ENCODE measurements at regions not wholly inside any gene's neighbourhood (a gene's known extent, or its start where the extent isn't known, plus 50 kb on each side); places are given as distances from the start of the nearest gene placed in this dataset.
"Not testable (repeated sequence)": the region's sequence is repeated elsewhere in the genome, so short reads cannot be mapped to it uniquely, and the experiment has no call there.

DNA sequence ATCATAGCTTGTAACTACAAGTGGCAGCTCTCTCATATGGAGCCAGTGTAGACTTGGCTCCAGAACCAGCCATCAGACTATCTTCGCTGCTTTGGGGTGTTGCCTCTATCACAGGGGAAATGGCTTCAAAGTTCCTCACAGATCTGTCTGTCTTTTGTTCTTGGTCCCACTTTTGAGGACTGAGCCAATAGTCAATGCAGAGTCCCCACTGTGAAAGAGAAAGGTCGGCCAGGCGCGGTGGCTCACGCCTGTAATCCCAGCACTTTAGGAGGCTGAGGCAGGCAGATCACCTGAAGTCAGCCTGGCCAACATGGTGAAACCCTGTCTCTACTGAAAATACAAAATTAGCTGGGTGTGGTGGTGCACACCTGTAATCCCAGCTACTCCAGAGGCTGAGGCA, 86.9 kb upstream of the FZD7 start:
- not testable (repeated sequence) for DNase-seq

- DNase-seq: no peak
Observed at GRCh38 chr2:201947287-201947686, 86.4 kb upstream of the FZD7 start.

DNA sequence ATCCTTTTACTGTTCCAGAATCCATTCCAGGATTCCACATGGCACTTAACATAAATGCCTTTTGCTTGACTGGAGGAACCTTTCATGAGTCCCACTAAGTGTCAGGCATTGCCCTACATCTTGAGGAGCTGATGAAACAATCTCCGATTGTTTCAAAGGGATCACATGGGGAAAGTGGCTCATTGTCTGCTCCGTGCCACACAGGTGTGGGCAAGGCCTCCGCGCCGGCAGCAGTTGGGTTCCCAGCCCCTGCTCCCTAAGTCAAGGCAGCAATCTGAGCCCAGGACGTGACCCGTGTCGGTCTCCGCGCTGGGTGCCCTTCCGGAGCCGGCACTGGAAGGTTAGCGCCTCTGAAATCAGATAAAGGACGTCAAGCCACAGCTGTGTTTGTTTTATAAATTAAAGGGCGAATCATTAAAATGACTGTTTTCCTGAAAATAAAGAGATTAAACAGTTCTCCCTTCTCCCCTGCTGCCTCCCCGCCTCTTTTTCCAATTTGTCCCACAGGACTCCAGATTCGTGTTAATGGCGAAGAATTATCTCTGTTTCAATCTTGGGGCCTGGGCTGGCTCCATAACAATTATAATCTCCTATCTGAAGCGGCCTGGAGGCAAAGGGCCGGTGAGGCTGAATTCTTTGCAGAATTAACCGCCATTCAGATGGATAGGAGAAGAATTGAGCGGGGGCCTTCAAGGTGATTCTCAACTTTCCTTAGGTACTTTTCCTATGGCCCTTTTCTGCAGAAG, 84.3 kb upstream of the FZD7 start:
- DNase-seq: peak; percentile 45

DNA sequence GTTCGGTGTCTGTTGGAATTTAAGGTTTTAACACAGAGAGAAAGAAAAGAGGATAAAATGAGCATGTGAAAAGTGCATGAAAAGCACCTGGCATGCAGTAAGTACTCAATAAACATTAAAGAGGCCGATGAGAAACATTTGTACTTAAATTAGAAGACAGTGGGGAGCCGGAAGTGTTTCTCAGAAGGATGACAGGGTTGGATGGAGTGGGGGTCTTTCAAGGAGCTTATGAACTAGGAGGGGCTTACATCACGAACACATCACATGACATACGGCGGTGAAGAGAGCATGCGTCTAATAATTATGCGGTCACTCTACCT, 83.8 kb upstream of the FZD7 start:
- DNase-seq: no peak

GRCh38 chr2:201950606-201951005, 83.0 kb upstream of the FZD7 start:
- peak; percentile 41 for DNase-seq

DNA sequence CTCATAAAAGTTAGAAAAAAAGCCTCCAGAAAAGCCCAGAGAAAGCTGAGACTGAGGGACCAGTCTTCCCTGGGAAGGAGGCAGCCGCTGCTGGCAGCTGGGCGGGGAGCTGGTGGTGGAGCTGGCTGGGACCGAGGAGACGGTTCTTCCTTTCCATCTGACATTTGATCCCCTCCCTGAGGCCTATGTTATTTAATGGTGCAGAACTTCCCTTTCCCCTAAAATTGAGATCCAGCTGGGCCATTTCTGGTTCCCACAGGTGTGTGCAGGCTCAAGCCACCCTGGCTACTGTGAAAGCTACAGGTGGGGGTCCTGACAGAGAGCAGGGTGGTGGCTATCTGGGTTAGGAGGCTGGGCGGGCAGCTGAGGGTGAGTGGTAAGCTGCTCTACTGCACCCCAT, 81.5 kb upstream of the FZD7 start:
- no peak for DNase-seq

DNA sequence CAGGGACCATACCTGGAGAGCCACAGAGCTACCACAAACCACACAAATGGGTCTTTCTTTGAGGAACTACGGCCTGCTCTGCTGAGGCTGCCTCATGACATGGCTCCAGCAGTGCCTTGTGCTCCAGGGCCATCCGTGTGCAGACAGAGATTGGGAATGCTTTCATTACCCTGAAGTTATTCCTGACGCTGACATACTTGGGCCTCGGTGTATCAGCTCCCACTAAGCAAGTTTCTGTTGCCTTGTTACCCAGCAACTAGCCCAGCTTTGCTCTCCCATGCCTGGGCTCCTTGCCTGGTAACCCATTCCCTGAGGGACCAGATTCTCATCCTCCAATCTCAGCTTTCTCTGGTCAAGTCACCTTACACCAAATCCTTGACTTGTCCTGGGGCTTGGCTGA, 80.3 kb upstream of the FZD7 start:
- no peak for DNase-seq

DNA sequence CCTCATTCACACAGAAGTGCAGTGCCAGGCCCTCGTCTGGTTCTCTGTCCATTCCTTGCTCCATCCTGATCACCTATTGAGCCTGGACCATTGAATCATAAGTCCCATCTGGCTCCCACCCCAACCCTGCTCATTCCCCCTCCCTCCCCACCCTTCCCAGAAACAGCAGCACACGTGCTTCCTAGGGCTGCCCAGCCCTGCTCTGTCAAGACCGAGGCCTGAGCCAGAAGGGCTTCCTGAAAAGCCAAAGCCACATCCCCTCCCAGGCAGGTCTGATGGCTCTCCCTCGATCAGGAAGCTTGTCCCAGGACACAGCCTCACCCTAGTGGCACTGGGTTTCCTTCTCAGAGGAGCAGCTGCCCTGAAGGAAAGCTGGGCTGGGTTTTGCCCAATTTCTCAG, 79.8 kb upstream of the FZD7 start:
- DNase-seq: no peak

DNA sequence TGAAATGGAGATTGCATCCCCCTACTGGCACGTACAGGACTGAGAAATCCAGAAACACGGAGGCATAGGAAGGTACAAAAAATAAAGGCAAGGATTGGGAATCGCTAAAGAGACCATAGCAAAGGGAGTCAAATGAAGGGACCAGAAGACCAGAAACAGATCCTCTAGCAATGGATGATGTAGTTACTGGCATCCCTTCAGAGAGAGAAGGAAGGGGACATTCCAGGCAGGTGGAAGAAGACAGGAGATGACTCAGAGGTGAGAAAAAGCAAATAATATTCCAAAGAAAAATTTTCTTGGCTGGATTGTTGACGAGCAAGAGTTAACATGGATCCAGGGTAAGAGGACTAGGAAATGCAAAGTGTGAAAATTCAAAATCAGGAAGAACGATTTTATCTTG, 78.4 kb upstream of the FZD7 start:
- DNase-seq: no peak

GRCh38 chr2:201955702-201956141, 77.9 kb upstream of the FZD7 start:
- no peak for DNase-seq

DNA sequence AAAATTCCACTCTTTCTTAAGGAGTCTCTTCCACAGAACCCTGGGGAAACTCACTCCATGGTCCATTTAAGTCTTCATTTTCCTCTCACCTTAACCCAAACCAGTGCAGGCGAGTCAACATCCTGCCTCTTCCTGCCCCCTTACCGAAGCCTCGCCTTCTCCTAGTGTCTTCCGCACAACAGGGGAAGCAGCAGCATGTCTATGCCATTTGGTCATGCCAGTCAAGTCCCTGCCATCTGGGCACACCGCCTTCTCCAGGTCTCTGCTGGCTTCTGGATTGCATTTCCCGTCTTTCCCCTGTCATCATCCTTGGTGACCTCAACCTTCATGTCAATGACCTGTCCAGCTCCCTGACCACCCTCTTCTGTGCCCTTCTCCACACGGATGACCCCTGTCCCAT, 77.3 kb upstream of the FZD7 start:
- DNase-seq: no peak

DNA sequence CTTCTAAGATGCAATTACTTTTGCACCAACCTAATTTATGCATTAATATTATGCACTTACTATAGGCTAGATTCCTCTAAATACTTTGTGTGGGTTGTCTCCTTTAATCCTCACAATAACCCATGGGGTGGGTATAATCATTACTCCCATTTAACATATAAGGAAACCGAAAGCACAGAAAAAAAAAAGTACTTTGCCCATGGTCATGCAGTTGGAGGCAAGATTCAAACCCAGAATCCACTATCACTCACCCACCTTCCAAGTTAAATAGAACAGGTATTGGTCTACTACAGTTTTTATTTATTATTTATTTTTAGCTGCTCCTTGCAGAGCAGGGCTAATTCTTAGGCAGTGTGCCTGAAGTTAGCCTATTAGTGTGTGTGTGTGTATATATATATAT, 76.6 kb upstream of the FZD7 start:
- no peak for DNase-seq

- no peak for DNase-seq
Observed at GRCh38 chr2:201959198-201959597, 74.5 kb upstream of the FZD7 start.

DNA sequence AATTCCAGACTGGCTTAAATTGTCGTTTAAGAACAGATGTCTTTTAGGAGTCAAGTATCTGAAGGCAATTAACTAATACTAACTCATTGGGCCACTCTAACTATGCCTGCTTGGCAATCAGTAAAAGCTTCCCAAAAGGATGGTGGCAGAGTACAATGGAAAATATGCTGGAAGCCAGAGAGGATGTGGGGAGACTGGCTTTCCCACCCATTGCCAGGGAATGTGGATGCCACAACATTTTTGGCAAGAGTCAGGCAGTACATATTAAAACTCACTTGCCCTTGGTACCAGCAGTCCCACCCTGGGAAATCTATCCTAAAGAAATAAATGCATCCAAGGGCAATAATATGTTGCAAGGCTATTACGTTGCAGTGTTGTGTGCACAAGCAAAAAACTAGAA, 74.0 kb upstream of the FZD7 start:
- peak; percentile 36 for DNase-seq

- DNase-seq: no peak
Observed at GRCh38 chr2:201960305-201960704, 73.3 kb upstream of the FZD7 start.

GRCh38 chr2:201961401-201961800, 72.3 kb upstream of the FZD7 start:
- no peak for DNase-seq

DNA sequence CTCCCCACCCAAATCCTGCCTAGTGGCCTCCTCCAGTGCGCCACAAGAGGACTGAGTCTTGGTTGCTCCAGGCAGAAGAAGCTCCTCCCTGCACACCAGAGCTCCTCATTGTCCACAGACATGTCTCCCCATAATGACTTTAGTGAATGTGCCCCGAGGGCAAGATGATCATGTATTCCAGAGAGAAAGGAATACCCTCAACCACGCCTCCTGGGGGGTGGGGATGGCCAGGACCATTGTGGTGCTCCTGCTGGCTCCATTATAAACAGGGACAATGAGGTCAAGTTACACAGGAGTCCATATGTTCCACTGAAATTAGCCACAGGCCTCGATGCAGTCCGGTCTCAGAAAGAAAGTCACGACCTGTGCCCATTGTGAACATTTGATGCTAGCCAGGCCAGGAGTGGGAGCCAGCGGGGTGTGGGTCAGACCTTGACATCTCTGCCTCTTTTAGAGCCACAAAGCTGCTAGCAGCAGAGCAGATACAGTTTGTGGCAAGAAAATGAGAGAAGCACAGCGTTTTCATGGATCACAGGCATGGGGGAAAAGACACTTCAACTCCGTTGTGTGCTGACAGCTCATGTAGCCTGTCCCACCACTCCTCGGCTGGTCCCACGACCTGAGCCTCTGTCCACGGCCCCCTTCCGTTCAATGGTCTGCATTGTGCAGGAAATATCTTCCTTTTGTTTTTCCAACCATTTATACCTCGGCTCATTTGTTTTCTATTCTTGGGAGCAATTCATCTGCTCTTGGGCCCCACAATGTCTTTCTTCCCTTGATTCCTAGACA, 70.7 kb upstream of the FZD7 start:
- no peak for DNase-seq

GRCh38 chr2:201964011-201964410, 69.6 kb upstream of the FZD7 start:
- no peak for DNase-seq

DNA sequence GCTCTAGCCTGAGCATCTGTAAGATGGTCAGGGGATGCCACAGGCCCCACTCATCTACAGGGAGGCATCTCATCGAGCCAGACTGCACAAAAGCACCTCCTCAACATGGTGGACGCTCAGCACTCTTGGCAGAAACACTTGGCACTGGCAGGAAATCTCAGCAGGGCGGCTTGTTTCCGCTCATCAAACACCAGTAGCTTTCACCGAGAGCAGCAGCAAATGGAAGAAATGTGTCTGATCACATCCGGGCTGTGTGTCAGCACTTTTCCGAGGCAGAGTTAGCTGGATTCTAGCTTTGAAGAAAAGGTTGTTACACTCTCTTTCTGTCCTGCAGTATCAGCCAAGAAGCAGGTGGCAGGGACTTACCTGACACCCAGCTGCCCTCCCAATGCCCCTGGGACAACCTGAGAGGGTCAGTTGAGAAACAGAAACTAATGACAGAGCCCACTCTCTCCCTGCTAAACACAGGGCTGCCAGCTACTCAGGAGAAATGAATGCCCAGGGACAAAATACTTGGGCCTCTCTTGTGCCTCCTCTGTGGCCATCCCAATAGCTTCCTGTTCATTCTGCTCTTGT, 68.9 kb upstream of the FZD7 start:
- peak; percentile 71 for DNase-seq

DNA sequence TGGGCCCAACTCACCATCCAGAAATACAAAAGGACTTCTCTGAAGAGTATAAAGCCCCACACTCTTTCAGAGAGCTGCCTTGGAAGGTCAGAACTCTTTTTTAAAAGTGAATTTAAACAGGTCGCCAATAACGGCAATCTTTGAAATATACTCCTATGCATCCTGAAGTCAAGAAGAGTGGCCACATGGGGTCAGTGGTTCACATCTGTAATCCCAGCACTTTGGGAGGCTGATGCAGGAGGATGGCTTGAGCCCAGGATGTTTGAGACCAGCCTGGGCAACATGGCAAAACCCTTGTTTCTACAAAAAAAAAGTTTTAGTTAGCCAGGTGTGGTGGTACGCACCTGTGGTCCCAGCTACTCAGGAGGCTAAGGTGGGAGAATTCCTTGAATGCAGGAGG, 68.1 kb upstream of the FZD7 start:
- DNase-seq: peak; percentile 11

DNA sequence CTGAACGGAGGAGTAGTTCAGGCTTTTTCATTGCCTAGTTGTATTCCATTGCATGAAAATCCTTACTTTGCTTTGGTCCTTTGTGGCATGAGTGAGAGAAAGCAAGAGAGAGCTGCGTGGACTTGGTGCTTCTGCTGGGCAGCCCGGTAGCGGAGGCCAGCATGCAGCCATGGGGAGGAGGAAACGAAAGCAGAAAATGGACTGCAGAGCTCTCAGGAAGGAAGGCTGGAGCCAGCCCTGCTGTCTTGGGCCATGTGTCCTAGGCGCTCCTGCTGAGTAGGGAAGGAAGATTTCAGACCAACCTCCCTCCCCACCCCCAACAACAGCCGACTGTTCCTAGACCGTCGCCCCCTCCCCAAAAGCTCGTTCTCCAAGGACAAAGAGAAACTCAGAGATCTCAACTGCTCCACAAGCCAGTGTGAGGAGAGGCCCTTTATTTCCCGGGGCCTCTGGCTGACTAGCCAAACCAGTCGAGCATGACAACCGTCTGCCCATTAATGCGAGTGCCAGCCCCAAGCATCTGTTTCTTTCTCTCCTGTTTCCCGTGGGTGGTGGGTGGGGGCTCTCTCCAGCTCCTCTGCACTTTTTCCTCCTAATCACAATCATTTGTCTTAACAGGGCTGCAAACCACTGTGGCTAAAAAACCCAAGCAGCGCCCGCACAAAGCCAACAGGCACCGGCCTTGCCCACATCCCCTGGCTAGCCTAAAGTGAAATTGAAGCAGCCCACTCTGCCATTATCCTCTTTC, 66.8 kb upstream of the FZD7 start:
- DNase-seq: no peak

DNA sequence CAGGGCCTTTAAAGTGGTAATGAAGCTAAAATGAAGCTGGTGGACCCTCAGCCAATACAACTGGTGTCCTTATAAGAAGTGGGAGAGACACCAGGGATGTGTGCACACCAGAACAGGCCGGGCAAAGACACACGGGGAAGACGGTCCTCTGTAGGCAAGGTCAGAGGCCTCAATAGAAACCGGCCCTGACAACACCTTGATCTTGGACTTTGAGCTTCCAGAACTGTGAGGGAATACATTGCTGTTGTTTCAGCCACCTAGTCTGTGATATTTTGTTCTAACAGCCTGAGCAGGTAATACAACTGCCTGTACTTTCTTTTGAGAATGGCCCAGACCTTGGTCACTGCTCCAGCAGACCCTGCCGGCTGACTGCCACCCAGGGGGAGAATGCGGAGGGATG, 65.6 kb upstream of the FZD7 start:
- DNase-seq: no peak

- DNase-seq: no peak
Observed at GRCh38 chr2:201968476-201968875, 65.2 kb upstream of the FZD7 start.

Data from fibroblast of upper back skin (primary cell).